ENCODE measurements at regions not wholly inside any gene's neighbourhood (a gene's known extent, or its start where the extent isn't known, plus 50 kb on each side); places are given as distances from the start of the nearest gene placed in this dataset.

DNA sequence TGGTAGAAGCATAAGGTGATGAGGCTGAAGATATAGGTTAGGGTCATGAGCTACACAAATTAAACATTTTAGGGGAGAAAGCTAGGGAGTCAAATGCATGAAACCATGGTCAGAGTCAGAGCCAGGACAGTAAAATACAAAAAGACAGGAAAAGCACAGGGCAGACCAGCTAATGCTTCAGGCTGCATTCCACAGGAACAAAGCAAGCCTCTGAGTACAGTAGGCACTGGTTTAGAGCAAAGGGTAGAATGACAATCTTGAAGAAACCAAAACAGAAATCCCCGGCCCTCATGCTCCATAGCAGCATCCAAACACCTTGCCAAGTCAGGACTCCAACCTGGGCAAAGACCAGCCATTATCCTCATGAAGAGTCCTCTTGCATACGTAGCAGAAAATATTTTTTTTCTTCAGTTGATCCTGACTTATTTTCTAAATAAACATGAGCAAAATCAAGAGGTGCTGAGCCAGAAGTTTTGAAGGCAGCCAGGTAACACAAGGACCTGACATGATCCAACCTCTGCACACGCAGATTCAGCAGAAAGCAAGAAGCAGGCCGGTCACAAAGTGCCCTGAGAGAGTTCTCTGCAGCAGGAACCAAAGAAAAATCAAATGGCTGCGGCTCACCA is 273.1 kb downstream of the TTLL7 start:
- DNase-seq (ENCODE audit: low read depth): no peak

DNA sequence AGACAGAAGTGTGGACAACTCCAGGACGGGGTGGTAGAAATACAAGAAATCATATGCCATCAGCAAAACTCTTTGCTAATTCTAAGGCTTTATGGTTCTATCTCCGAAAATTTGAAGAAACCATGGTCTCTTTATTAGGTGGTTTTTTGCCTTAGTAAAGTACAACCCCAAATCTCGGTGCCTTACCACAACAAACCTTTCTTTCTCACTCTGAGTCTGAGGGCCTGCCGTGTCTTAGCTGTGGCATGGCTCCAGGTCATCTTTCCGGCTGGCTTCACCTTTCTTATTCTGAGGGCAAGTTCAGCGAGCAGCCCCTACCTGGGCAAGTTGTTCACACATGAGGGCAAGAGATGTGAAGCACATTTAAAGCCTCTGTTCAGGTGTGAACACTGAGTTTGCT is 280.6 kb downstream of the TTLL7 start:
- DNase-seq (ENCODE audit: low read depth): no peak

DNA sequence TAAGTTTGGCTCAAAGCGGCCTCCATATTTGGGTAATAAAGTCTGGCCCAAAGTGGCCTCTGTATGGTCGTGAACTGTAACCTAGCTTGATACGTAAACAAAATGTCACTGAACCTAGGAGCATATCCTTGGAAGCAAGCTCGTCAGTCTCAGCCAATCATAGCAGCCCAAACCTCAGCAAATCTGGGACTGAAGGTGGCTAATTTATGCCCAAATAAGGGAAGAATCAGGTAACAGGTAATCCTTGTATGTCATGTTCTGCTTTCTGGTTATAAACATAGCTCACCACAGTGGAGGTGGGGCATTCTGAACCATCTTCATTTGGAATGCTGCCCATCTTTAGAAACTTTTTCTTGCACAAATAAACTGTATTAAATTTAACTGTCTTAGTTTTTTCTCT is 281.1 kb downstream of the TTLL7 start:
- no peak for DNase-seq (ENCODE audit: low read depth)

DNA sequence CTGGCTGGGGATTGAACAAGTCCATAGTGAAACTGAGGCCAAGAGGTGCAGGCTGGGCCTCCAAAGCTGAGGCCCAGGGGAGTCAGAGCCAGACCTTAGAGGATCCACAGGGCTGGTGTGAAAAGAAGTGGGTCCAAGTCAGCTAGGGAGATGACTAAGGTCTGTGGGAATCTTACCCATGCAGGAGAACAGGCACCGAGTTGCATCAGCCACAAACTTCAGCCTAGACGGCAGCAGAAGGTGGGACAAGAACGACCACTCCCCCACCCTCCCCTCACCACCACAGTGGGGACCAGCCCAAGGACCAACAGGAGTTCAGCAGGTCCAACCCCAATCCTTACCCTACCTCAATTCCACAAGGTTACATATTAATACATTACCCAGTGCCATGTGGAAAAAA is 282.3 kb downstream of the TTLL7 start:
- DNase-seq (ENCODE audit: low read depth): no peak

DNA sequence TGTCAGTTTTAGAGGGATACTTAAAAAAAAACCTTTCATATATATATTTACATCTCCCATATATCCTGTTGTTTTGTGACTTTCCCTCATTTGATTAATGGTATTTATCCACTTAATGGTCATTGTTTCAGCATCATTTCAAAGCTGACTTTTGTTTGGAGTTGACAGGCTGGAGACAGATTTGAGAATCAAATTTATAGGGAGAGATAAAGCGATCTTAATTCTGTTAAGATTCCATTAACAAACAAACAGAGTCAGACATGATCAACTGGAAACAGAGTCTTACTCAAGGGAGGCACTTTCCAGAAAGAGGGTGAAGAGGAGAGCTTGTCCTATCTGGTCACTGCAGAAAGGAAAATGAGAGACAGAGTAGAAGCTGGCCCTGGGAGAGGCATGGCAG is 283.4 kb downstream of the TTLL7 start:
- DNase-seq (ENCODE audit: low read depth): no peak

DNA sequence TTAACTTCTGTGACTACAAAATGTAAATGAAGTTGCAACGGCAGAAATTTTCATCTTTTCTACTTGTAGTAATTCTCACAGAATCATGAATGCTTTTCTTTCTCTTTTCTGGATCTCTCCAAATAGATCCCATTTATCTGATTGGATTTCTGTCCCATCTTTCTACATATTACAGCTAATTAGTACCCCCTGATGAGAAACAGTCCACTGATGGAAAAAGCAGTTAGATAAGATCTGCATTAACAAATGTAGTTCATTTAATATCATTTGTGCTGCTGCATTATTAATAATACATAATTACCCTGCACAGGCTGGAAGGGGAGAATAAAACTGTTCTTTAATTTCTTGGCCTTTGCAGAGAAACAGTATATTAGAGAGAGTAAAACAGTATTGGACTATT is 289.3 kb downstream of the TTLL7 start:
- no peak for DNase-seq (ENCODE audit: low read depth)

DNA sequence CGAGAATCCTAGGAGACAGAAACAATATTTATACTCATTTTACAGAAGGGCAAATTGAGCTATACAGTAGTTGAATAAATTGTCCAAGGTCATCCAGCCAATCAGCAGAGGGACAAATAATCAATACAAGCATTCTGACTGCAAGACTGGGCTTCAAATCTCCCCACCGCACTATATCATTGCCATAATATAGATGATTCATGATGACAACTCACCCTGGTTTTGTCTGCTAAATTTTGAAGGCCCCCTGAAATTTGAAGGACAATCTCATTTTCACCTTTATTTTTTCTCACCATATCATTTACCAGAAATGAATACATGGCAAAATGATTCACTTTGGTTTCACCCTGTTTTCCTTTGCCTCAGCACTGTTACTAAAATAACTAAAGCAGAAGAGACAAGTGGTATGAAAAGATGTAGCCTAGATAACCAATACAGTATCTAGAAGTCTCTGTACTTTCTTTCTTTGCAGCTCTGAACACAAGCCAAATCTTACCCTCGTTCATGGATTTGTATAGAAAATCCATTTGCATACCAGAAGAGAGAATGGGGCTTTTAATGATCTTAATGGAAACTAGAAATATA is 292.5 kb downstream of the TTLL7 start:
- DNase-seq (ENCODE audit: low read depth): no peak

DNA sequence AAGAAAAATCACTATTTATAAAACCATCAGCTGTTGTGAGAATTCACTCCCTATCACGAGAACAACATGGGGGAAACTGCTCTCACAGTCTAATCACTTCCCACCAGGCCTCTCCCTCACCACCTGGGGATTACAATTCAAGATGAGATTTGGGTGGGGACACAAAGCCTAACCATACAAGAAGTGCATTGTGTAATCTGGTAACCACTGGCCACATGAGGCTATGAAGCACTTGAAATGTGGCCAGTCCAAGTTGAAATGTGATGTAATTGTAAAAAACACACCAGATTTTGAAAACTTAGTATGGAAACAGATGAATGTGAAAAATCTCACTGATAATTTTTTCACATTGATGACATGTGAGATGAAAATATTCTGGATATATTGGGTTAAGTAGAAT is 293.8 kb downstream of the TTLL7 start:
- DNase-seq (ENCODE audit: low read depth): no peak

DNA sequence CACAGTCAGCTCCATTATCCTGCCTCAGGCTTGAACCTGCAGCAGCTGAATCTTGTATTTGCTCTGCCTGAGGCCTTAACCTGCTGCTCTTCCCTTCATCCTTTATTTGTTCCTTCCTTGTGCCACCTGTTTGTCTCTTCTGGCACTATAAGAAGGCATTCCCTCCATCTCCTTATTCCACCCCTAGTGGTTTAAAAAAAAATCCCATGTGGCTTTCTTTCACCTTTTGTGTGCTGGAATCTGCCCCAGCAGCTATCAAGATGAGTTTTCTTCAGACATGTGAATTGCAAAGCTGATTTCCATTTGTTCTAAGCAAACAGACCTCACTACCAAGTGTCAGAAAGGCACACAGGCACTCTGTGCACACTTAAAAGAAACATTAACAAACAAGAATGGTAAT is 294.6 kb downstream of the TTLL7 start:
- no peak for DNase-seq (ENCODE audit: low read depth)

DNA sequence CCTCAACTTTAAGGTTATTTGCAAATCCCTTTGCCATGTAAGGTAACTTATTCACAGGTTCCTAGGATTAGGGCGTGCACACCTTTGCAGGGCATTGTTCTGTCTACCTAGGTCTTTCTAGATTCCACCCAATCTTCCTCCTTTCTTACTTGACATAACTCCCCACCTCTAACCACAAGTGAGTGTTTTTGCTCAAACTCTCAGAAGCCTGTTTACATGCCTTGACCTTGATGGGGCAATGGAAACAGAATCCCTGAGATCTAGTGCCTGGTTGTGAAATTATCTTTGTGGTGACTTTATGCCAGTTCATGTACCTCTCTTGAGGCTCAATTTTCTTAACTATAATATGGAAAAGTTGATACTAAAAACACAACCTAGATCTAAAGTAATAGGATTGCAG is 296.6 kb downstream of the TTLL7 start:
- DNase-seq (ENCODE audit: low read depth): no peak

DNA sequence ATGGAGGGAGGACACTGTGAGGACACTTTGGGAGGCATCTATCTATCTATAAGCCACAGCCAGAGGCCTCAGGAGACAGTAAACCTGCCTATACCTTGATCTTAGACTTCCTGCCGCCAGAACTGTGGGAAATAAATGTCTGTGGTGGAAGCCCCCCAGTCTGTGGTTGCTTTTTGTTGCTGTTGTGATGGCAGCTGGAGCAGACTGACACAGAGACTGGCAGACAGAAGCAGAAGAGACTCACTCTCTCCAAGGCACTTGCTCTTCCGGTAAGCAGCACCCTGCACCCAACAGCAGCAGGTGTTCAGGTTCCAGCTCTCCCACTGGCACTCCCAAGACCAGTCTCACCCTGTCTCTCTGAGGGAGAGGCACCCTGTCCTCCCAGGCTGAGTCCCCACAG is 297.6 kb downstream of the TTLL7 start:
- no peak for DNase-seq (ENCODE audit: low read depth)

DNA sequence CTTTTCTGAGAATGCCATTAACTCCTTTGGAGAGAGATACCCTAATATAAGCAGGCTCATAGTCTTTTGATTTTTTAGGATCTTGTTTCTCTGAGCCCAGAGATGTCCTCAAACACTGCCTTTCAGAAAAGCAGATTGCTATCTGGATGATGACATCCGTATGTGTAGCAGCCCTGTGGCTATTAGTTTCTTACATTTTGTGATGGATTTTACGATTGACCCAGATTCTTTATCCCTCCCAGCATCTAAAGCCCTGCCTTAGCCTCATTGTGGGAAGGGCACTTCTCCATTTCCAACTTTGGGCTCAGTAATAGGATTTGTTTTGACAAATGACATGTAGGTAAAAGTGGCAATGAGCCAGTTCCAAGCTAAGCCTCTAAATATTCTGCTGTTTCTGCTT is 300.3 kb downstream of the TTLL7 start:
- no peak for DNase-seq (ENCODE audit: low read depth)

DNA sequence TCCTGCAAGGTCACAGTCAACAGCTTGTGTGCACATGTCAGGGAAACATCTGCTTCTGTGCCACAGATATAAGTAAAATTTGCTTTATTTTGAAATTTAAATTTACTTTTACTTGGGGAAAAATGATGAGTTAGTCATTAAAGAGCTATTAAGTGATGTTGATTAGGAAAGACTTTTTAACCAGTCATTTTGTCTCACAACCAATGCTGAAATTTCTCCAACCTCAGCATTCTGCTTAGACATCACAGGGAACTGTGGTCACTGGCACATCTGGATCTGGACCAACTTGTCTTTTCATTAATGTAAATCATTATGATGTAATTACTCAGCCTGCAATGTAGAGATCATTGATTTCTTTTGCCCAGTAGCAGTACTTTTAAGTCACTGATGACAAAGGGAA is 301.0 kb downstream of the TTLL7 start:
- no peak for DNase-seq (ENCODE audit: low read depth)

DNA sequence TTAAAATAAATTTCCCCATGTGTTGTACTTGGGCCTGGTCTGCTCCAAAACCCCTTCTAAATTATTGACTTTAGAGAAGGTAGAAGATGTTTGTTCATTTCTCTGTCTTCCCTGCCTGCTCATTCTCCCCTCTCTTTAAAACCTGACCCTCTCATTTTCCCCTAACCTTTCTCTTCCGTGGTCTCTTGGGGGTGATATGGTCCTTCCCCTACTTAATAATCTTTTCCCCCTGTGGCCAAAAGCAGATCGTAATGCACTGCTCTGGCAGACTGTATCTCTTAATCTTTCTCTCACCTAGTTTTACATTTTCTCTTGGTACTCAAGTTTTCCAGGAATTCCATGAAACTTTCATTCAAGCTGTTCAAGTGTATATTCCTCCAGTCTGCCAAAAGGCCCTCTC is 301.7 kb downstream of the TTLL7 start:
- DNase-seq (ENCODE audit: low read depth): no peak

DNA sequence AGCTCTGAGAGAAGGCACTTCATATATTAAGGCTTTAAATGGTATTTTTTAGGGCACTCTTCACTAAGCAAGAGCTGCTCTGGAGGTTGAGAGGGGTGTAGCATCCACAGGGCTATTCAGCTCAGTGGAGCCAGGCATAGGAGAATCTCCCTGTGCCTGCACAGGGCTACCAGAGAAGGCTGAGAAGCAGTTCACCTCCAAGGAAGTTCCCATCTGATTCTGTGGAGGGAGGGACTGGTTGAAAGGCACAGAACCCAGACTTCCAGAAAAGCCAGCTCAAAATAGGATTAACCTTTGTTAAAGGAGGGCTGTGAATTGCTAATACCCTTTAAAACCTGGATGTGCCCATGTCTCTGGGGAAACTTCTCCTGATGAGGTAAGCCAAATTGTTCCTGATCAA is 304.5 kb downstream of the TTLL7 start:
- DNase-seq (ENCODE audit: low read depth): no peak

DNA sequence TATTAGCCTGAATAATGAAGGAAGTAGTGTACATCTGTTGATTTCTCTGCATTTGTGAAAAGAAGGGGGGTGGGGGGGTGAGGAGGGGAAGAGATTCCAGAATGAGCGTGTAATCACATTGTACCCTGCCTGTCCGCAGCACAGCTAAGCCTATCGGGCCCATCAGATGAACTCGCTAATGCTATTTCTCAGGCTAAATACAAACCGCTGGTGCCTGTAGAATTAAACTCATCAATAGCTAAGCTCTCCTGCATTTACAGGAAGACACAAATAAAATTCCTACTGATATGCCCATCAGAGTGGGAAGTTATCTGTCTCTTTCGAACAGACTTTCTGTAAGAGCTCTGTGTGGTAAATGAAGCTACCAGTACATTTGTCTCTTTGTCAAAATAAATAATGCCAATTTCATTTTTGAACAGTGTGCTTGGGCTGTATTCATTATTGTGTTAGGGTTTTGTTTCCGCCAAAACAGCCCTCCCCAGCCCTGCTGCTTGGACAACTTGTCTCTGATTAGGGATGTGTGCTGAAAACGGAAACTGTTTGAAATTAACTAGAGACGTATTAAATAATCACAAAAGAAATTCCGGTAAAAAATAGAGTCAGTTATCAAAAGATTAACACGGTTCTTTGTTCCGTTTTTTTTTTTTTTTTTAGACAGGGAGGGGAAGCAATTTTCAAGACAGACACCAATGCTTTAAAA is 305.4 kb downstream of the TTLL7 start:
- DNase-seq (ENCODE audit: low read depth): no peak

DNA sequence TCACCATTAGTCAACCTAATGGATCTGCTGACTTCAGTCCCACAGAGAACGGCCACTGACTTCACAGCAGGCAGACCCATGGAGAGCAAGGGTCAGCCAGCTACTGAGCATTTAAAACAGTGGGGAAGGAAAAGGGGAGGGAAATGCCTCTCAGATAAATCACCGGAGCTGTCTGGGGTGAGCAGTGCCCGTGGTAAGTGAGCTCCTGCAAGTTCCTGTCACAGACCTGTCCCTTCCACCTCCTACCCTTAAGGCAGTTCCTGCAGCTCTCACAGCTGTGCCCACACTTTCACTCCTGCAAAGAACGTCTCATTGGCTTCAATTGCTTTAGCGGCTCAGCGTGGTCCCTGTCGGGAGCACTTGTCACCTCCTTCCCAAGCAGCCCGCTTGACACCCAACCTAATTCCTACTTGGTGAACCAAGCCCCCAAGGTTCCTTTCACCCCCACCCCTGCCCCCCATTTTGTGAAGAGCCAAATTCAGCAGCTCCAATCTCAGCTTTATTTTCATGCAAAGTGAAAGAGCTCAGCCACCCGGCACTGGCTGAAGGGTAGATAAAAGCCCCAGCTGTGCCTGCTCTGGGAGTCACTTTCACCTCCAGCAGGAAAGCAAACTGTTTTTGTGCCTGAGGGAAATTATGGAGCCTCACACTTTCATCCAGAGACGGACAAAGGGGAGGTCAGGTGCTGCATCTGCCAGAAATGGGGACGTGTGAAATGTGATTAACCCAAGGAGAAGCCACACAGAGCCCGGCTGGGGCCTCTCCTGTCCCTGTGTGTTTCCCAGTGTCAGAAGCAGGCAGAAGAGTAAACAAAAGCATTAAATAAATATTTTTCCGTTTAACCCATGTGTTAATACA is 306.2 kb downstream of the TTLL7 start:
- DNase-seq (ENCODE audit: low read depth): no peak

DNA sequence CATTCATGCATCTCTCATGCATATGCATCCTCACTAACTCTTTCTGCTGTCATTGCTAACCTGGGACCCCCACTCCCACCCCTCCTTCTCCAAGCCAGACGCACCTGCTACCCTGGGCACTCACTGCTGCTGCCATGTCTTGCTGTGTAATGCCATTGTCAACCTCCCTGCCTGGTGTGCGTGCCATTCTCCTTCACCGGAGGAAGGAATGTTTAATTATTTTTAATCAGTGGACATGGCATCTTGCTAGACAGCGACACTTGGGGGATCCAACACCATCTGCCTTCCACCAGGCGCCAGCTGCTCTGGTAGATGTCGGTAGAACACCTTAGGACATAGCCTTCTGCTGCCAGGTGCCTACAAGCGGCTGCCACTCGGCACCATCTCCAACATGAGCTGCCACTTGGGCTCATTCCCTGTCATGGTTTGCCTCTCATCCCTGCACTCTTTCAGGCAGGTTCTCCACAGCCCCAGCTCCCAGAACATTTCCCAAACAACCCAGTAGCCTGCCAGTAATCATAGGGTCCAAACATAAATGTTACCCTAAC is 306.9 kb downstream of the TTLL7 start:
- DNase-seq (ENCODE audit: low read depth): no peak

DNA sequence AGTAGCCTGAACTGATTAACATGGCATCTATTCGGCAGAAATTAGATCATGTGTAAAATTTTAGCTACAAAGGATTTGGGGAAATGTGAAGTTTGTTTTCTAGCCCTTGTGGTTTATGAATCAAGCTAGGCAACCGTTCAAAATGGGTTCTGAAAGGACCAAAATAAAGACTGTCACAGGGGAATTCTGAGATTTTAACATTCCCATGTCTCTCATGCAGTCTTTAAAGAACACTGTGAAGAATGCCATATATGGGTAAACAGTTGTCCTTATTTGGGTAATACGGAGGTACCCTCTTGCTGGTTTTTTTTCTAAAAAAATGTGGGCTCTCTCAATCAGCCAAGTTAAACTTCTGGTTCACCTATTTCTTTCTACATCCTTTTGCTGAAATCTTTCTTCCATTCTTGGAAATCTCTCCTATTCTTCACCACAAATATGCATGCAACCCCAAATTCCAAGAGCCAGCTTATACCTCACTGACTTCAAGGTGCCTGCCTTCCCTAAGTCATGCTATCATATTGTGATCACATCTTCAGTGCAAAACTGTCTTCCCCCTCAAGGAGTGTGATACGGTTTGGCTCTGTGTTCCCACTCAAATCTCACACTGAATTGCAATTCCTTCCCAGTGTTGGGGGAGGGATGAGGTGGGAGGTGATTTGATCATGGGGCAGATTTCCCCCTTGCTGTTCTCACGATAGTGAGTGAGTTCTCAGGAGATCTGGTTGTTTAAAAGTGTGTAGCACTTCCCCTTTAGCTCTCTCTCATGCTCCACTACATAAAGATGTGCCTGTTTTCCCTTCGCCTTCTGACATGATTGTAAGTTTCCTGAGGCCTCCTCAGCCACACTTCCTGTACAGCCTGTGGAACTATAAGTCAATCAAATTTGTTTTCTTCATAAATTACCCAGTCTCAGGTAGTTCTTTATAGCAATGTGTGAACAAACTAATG is 308.7 kb downstream of the TTLL7 start:
- no peak for DNase-seq (ENCODE audit: low read depth)

DNA sequence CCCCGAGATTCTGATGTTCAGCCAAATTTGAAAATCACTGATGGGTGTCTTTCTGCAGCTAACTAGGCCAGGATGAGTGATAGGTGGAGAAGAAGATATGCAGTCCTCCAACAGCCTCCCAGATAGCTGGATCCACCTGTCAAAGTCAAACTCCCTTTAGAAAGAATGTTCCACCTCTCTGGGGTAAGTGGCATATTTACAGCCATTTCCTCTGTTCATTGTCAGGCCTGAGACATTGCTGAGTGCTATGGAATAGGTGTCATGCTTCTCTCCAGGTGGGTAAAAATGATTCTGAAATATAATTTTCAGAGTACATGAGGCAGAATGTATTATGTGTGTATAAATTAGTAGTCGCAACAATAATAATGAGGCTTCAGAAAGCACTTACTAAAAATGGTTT is 316.8 kb downstream of the TTLL7 start:
- no peak for DNase-seq (ENCODE audit: low read depth)

DNA sequence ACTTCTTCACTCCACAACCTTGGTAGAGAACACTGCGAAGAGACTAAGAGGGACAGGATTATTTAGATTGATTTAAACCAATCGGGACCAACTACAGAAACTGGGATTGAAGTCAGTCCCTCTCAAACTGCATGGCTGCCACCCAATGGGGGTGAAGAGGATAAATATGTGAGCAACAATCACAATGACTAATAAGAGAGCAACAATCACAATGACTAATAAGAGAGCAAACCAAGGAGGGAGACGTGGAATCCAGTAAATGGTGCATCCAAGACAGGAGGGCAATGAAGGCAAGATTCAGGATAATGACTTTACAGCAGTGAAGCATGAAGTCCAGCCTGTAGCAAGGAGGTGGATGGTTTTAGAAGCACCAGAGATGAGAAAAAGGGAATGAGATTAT is 322.8 kb downstream of the TTLL7 start:
- no peak for DNase-seq (ENCODE audit: low read depth)

DNA sequence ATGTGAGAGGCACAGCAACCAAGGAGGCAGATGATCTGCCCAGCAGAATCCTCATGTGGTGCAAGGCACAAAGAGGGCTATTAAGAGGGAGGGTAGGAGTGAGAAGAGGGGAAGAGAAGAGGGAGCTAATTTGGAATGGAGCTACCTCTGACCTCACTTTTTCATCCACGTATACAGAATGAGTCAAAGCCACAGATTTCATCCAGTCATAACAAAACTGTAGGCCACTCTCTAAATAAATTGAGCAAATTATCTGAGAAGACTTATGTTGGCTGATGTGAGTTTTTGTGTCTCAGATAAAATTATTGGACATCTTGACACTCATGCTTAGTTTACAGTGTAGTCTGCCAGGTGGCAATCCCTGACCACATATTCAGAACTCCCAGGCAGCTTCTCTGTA is 325.6 kb downstream of the TTLL7 start:
- no peak for DNase-seq (ENCODE audit: low read depth)

Measured in CMK (cell line).